ENCODE measurements at regions not wholly inside any gene's neighbourhood (a gene's known extent, or its start where the extent isn't known, plus 50 kb on each side); places are given as distances from the start of the nearest gene placed in this dataset.

DNA sequence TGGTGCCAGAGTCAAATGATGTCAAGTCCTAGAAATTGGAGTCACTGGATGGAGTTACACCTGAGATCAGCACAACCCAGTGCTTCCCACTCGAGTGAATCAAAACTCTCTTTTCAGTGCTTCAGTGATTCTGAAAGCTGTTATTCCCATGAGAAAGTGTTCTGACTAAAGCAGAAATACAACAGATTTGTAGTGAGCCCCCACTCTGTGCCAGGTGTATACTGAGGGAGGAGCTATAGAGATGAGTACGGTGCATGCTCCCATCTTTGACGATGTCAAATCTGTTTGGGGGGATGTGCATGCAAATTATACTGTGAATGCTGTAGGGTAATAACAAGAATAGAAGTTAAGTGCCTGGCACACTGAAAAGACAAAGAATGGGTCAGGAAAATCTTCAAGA lies 330.2 kb downstream of the HS3ST1 start:
- no peak for TF ChIP-seq POLR2A (IDR thresholded peaks at IDR 0.05; ENCODE audit: control extremely low read depth in 1 of 2, low read depth in 2 of 2, low read length in 2 of 2)
- no peak for TF ChIP-seq JUN (IDR thresholded peaks at IDR 0.05; ENCODE audit: low read depth, low read length)
- TF ChIP-seq EZH2 (IDR thresholded peaks at IDR 0.05; ENCODE audit: low read depth, low read length, severe bottlenecking) = no peak
- no peak for TF ChIP-seq FOSL1 (IDR thresholded peaks at IDR 0.05; ENCODE audit: insufficient read depth, low read depth, low read length)
- no peak for TF ChIP-seq RNF2 (IDR thresholded peaks at IDR 0.05; ENCODE audit: borderline replicate concordance, low read depth, low read length, missing control alignments, poor library complexity, severe bottlenecking)
- no peak for TF ChIP-seq POLR2AphosphoS5 (IDR thresholded peaks at IDR 0.05; ENCODE audit: low read depth, low read length)
- TF ChIP-seq, protein P1, sequence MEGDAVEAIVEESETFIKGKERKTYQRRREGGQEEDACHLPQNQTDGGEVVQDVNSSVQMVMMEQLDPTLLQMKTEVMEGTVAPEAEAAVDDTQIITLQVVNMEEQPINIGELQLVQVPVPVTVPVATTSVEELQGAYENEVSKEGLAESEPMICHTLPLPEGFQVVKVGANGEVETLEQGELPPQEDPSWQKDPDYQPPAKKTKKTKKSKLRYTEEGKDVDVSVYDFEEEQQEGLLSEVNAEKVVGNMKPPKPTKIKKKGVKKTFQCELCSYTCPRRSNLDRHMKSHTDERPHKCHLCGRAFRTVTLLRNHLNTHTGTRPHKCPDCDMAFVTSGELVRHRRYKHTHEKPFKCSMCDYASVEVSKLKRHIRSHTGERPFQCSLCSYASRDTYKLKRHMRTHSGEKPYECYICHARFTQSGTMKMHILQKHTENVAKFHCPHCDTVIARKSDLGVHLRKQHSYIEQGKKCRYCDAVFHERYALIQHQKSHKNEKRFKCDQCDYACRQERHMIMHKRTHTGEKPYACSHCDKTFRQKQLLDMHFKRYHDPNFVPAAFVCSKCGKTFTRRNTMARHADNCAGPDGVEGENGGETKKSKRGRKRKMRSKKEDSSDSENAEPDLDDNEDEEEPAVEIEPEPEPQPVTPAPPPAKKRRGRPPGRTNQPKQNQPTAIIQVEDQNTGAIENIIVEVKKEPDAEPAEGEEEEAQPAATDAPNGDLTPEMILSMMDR (IDR thresholded peaks at IDR 0.05; ENCODE audit: control extremely low read depth in 1 of 3, insufficient read depth in 1 of 3, low read depth in 1 of 3, low read length in 3 of 3) = no peak
- TF ChIP-seq CEBPB (IDR thresholded peaks at IDR 0.05; ENCODE audit: low read depth, low read length) = no peak
- TF ChIP-seq, protein P2, sequence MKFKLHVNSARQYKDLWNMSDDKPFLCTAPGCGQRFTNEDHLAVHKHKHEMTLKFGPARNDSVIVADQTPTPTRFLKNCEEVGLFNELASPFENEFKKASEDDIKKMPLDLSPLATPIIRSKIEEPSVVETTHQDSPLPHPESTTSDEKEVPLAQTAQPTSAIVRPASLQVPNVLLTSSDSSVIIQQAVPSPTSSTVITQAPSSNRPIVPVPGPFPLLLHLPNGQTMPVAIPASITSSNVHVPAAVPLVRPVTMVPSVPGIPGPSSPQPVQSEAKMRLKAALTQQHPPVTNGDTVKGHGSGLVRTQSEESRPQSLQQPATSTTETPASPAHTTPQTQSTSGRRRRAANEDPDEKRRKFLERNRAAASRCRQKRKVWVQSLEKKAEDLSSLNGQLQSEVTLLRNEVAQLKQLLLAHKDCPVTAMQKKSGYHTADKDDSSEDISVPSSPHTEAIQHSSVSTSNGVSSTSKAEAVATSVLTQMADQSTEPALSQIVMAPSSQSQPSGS (IDR thresholded peaks at IDR 0.05; ENCODE audit: low read length) = no peak
- TF ChIP-seq SIN3A (conservative IDR thresholded peaks at IDR 0.05 in 1 of 2, IDR thresholded peaks at IDR 0.05 in 1 of 2; ENCODE audit: low read depth in 1 of 2, low read length in 2 of 2) = no peak

All from H1 (cell line).